Activated CD8-positive, alpha-beta T cell treated with anti-CD3 and anti-CD28 coated beads for 36 hours (primary cell): ENCODE measurements at regions not wholly inside any gene's neighbourhood (a gene's known extent, or its start where the extent isn't known, plus 50 kb on each side); places are given as distances from the start of the nearest gene placed in this dataset.

Experiments
- ATAC-seq: fragments of 200-7000 bp; cut with Tn5 transposase; one replicate; pipeline ENCODE4 v1.10.0; 2021; ENCODE audit warnings: mild to moderate bottlenecking, moderate library complexity
- CTCF ChIA-PET: fragments of 350-600 bp; sonication (Branson Sonifier 250); formaldehyde crosslinking; loops from one replicate; lab custom pipeline; 2021; ENCODE audit warnings: antibody characterized with exemption; lab: Charles Lee
- POLR2A ChIA-PET: fragments of 350-600 bp; sonication (Branson Sonifier 250); formaldehyde crosslinking; loops from one replicate; lab custom pipeline; 2021; ENCODE audit warnings: antibody characterized with exemption; lab: Charles Lee
- DNase-seq: peaks from one replicate; pipeline ENCODE4 v3.0.0-alpha.2; 2020
- H3K27ac Mint-ChIP-seq: one replicate; pipeline ENCODE4 v1.8.0; 2021; ENCODE audit warnings: mild to moderate bottlenecking, mixed read lengths
- H3K27me3 Mint-ChIP-seq: one replicate; pipeline ENCODE4 v1.8.0; 2021; ENCODE audit warnings: mixed read lengths
- H3K36me3 Mint-ChIP-seq: one replicate; pipeline ENCODE4 v1.8.0; 2021; ENCODE audit warnings: low read depth, mixed read lengths
- H3K4me1 Mint-ChIP-seq: one replicate; pipeline ENCODE4 v1.8.0; 2021; ENCODE audit warnings: low read depth, mixed read lengths
- H3K4me3 Mint-ChIP-seq: one replicate; pipeline ENCODE4 v1.8.0; 2021; ENCODE audit warnings: mild to moderate bottlenecking, moderate library complexity, mixed read lengths
- H3K9me3 Mint-ChIP-seq: one replicate; pipeline ENCODE4 v1.8.0; 2021; ENCODE audit warnings: mixed read lengths
- CTCF ChIP-seq: fragments of 200-600 bp; IDR thresholded peaks from one replicate; pipeline ENCODE4 v1.8.0; 2022; ENCODE audit warnings: antibody characterized with exemption, mild to moderate bottlenecking
- intact Hi-C: fragments of 100-400 bp; cut with micrococcal nuclease; formaldehyde crosslinking; loops from one replicate; pipeline ENCODE4 v1.10.0; 2022

- no peaks in the 10 kb centered on the region for H3K9me3 Mint-ChIP-seq
- no peak for TF ChIP-seq CTCF
- ChIA-PET CTCF (interaction anchor here (1.3 to 2.0 kb wide), 3 partner anchors 13 to 200 kb away, joined by 5 to 11 read pairs (median 6); no protein-coding TSS in a partner anchor), POLR2A (interaction anchor here (1.0 kb wide), 1 partner anchor 87 kb away, joined by 3 read pairs; no protein-coding TSS in a partner anchor)
- H3K36me3 Mint-ChIP-seq, result no peaks in the 10 kb centered on the region
- H3K27me3 Mint-ChIP-seq, result peaks cover 5% of the 10 kb centered on the region
- peaks cover 9% of the 10 kb centered on the region for H3K4me1 Mint-ChIP-seq
- intact Hi-C loops, result loop anchor here (10.0 kb wide), 1 partner anchor 201 kb away; no protein-coding TSS in a partner anchor
- no peak for DNase-seq
- H3K27ac Mint-ChIP-seq, result no peak overlapping the region
- no peak for ATAC-seq
- H3K4me3 Mint-ChIP-seq, result no peak overlapping the region
Measured at GRCh38 chr5:115374057-115374775, 77.8 kb upstream of the CCDC112 start.

GRCh38 chr5:115372146-115372545, 75.7 kb upstream of the CCDC112 start:
- POLR2A ChIA-PET, result no interaction called here
- Mint-ChIP-seq H3K4me1 (no peaks in the 10 kb centered on the region), H3K27me3 (peaks cover 12% of the 10 kb centered on the region), H3K9me3 (no peaks in the 10 kb centered on the region), H3K4me3 (no peak overlapping the region), H3K27ac (no peak overlapping the region), H3K36me3 (no peaks in the 10 kb centered on the region)
- no peak for DNase-seq
- no peak for TF ChIP-seq CTCF
- CTCF ChIA-PET, result interaction anchor here (0.8 kb wide), 1 partner anchor 63 kb away, joined by 3 read pairs; no protein-coding TSS in a partner anchor
- no peak for ATAC-seq
- intact Hi-C loops, result loop anchor here (10.0 kb wide), 1 partner anchor 203 kb away; no protein-coding TSS in a partner anchor

GRCh38 chr5:115369430-115370144, 73.1 kb upstream of the CCDC112 start:
- intact Hi-C loops, result loop anchor here (10.0 kb wide), 1 partner anchor 205 kb away; no protein-coding TSS in a partner anchor
- no peak overlapping the region for H3K27ac Mint-ChIP-seq
- H3K36me3 Mint-ChIP-seq, result no peaks in the 10 kb centered on the region
- POLR2A ChIA-PET, result no interaction called here
- DNase-seq (no peak), ATAC-seq (no peak)
- TF ChIP-seq CTCF, result no peak
- CTCF ChIA-PET, result no interaction called here
- H3K4me1 Mint-ChIP-seq, result no peaks in the 10 kb centered on the region
- peaks cover 9% of the 10 kb centered on the region for H3K27me3 Mint-ChIP-seq
- H3K9me3 Mint-ChIP-seq, result no peaks in the 10 kb centered on the region
- H3K4me3 Mint-ChIP-seq, result no peak overlapping the region

- TF ChIP-seq CTCF, result no peak
- H3K4me1 Mint-ChIP-seq, result peaks cover 4% of the 10 kb centered on the region
- ChIA-PET CTCF (no interaction called here), POLR2A (no interaction called here)
- no peaks in the 10 kb centered on the region for H3K36me3 Mint-ChIP-seq
- no peak overlapping the region for H3K27ac Mint-ChIP-seq
- no peaks in the 10 kb centered on the region for H3K9me3 Mint-ChIP-seq
- DNase-seq (no peak), ATAC-seq (no peak)
- intact Hi-C loops, result no loop called here
- peaks cover 9% of the 10 kb centered on the region for H3K27me3 Mint-ChIP-seq
- H3K4me3 Mint-ChIP-seq, result no peak overlapping the region
Measured at GRCh38 chr5:115366223-115366622, 69.8 kb upstream of the CCDC112 start.

GRCh38 chr5:115363879-115364278, 67.4 kb upstream of the CCDC112 start:
- Mint-ChIP-seq H3K27me3 (peaks cover 16% of the 10 kb centered on the region), H3K9me3 (no peaks in the 10 kb centered on the region), H3K4me3 (no peak overlapping the region), H3K27ac (no peak overlapping the region), H3K36me3 (no peaks in the 10 kb centered on the region), H3K4me1 (peaks cover 4% of the 10 kb centered on the region)
- ATAC-seq (no peak), DNase-seq (no peak)
- TF ChIP-seq CTCF, result no peak
- intact Hi-C loops, result no loop called here
- ChIA-PET CTCF (interaction anchor here (0.6 kb wide), 1 partner anchor 228 kb away, joined by 3 read pairs; no protein-coding TSS in a partner anchor), POLR2A (no interaction called here)
